C4-2B (cell line): ENCODE measurements at regions not wholly inside any gene's neighbourhood (a gene's known extent, or its start where the extent isn't known, plus 50 kb on each side); places are given as distances from the start of the nearest gene placed in this dataset.
"Not testable (repeated sequence)": the region's sequence is repeated elsewhere in the genome, so short reads cannot be mapped to it uniquely, and the experiment has no call there.

Experiments
- CTCF ChIP-seq: fragments of 450-650 bp; conservative IDR thresholded peaks from 2 replicates; pipeline ENCODE4 v1.5.1; 2017; ENCODE audit warnings: mild to moderate bottlenecking
- ZFX ChIP-seq: fragments of 450-650 bp; IDR thresholded peaks from 2 replicates; pipeline ENCODE4 v1.6.1; 2017

- TF ChIP-seq CTCF, ZFX: not testable (repeated sequence)
Measured at GRCh38 chr11:98763446-98763845, 257.3 kb upstream of the CNTN5 start.
